ENCODE measurements at regions not wholly inside any gene's neighbourhood (a gene's known extent, or its start where the extent isn't known, plus 50 kb on each side); places are given as distances from the start of the nearest gene placed in this dataset.

- intact Hi-C loops (cut with micrococcal nuclease) = no loop called here
- Mint-ChIP-seq H3K9me3 (peaks cover 2% of the 10 kb centered on the region), H3K36me3 (ENCODE audit: low read depth) (peaks cover 1% of the 10 kb centered on the region), H3K27me3 (no peaks in the 10 kb centered on the region), H3K4me1 (peaks cover 9% of the 10 kb centered on the region), H3K27ac (no peak overlapping the region), H3K4me3 (no peak overlapping the region)
- DNase-seq = no peak
- ChIA-PET CTCF (no interaction called here), POLR2A (no interaction called here)
- TF ChIP-seq CTCF (IDR thresholded peaks at IDR 0.05) = no peak
- no peak for ATAC-seq (ENCODE audit: low read depth)
Measured at GRCh38 chr9:80440724-80441123, 869.0 kb downstream of the TLE4 start.

- ATAC-seq (ENCODE audit: low read depth) (no peak), DNase-seq (no peak)
- Mint-ChIP-seq H3K4me3 (no peak overlapping the region), H3K27ac (no peak overlapping the region), H3K36me3 (ENCODE audit: low read depth) (no peaks in the 10 kb centered on the region), H3K27me3 (no peaks in the 10 kb centered on the region), H3K4me1 (peaks cover 9% of the 10 kb centered on the region), H3K9me3 (peaks cover 2% of the 10 kb centered on the region)
- ChIA-PET CTCF (no interaction called here), POLR2A (no interaction called here)
- intact Hi-C loops (cut with micrococcal nuclease) = loop anchor here (10.0 kb wide), 1 partner anchor 1797 kb away; no protein-coding TSS in a partner anchor
- TF ChIP-seq CTCF (IDR thresholded peaks at IDR 0.05) = no peak
Measured at GRCh38 chr9:80437825-80438224, 866.1 kb downstream of the TLE4 start.

GRCh38 chr9:80437091-80437640 is 865.4 kb downstream of the TLE4 start:
- Mint-ChIP-seq H3K9me3 (peaks cover 2% of the 10 kb centered on the region), H3K4me3 (no peak overlapping the region), H3K4me1 (peaks cover 9% of the 10 kb centered on the region), H3K27ac (no peak overlapping the region), H3K36me3 (ENCODE audit: low read depth) (no peaks in the 10 kb centered on the region), H3K27me3 (no peaks in the 10 kb centered on the region)
- no peak for DNase-seq
- CTCF ChIA-PET = no interaction called here
- TF ChIP-seq CTCF (IDR thresholded peaks at IDR 0.05) = no peak
- intact Hi-C loops (cut with micrococcal nuclease) = loop anchor here (10.0 kb wide), 1 partner anchor 1798 kb away; no protein-coding TSS in a partner anchor
- no peak for ATAC-seq (ENCODE audit: low read depth)
- POLR2A ChIA-PET = no interaction called here

GRCh38 chr9:80435591-80435990 is 863.8 kb downstream of the TLE4 start:
- H3K27ac Mint-ChIP-seq = no peak overlapping the region
- no peaks in the 10 kb centered on the region for H3K27me3 Mint-ChIP-seq
- ATAC-seq (ENCODE audit: low read depth) (no peak), DNase-seq (no peak)
- intact Hi-C loops (cut with micrococcal nuclease) = loop anchor here (10.0 kb wide), 1 partner anchor 1799 kb away; no protein-coding TSS in a partner anchor
- no peak overlapping the region for H3K4me3 Mint-ChIP-seq
- peaks cover 9% of the 10 kb centered on the region for H3K4me1 Mint-ChIP-seq
- TF ChIP-seq CTCF (IDR thresholded peaks at IDR 0.05) = no peak
- ChIA-PET CTCF (no interaction called here), POLR2A (no interaction called here)
- H3K9me3 Mint-ChIP-seq = peaks cover 2% of the 10 kb centered on the region
- no peaks in the 10 kb centered on the region for H3K36me3 Mint-ChIP-seq (ENCODE audit: low read depth)

GRCh38 chr9:80426992-80427391 is 855.2 kb downstream of the TLE4 start:
- POLR2A ChIA-PET = no interaction called here
- CTCF ChIA-PET = no interaction called here

More at GRCh38 chr9:80426992-80427391, 855.2 kb downstream of the TLE4 start:
- intact Hi-C loops (cut with micrococcal nuclease) = no loop called here
- Mint-ChIP-seq H3K9me3 (peaks cover 5% of the 10 kb centered on the region), H3K4me1 (no peaks in the 10 kb centered on the region), H3K27me3 (no peaks in the 10 kb centered on the region), H3K4me3 (no peak overlapping the region), H3K27ac (no peak overlapping the region), H3K36me3 (ENCODE audit: low read depth) (peaks cover 12% of the 10 kb centered on the region)
- TF ChIP-seq CTCF (IDR thresholded peaks at IDR 0.05) = no peak
- no peak for ATAC-seq (ENCODE audit: low read depth)
- no peak for DNase-seq

All from activated B cell treated with CpG ODN at 0.5 μM for 24 hours (primary cell).